ENCODE measurements at regions not wholly inside any gene's neighbourhood (a gene's known extent, or its start where the extent isn't known, plus 50 kb on each side); places are given as distances from the start of the nearest gene placed in this dataset.
"Not testable (repeated sequence)": the region's sequence is repeated elsewhere in the genome, so short reads cannot be mapped to it uniquely, and the experiment has no call there.

DNA sequence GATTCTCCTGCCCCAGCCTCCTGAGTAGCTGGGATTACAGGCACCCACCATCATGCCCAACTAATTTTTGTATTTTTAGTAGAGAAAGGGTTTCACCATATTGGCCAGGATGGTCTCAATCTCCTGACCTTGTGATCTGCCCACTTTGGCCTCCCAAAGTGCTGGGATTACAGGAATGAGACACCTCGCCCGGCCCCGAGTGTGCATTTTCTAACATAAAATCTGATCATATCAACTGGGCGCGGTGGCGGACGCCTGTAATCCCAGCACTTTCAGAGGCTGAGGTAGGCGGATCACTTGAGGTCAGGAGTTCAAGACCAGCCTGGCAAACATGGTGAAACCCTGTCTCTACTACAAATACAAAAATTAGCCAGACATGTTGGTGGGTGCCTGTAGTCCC lies 745.5 kb upstream of the TPTE start:
- peaks cover 22% of the 10 kb centered on the region for H3K9me3 Mint-ChIP-seq
- CTCF ChIA-PET; H3K4me1 Mint-ChIP-seq (ENCODE audit: low read depth); H3K27me3 ChIP-seq (ENCODE audit: control insufficient read depth in 1 of 2, insufficient read depth in 2 of 2, low read length in 2 of 2); H3K27ac Mint-ChIP-seq; H3K27me3 Mint-ChIP-seq; DNase-seq; H3K4me3 Mint-ChIP-seq; H3K36me3 ChIP-seq (ENCODE audit: insufficient read depth, low read length); H3K36me3 Mint-ChIP-seq (ENCODE audit: low read depth); intact Hi-C loops (cut with DNase I, micrococcal nuclease); POLR2A ChIA-PET; H3K27ac ChIP-seq (ENCODE audit: low read depth in 1 of 2, low read length in 2 of 2); H3K4me3 ChIP-seq (ENCODE audit: low read length); ATAC-seq (ENCODE audit: poor library complexity); H3K4me1 ChIP-seq (ENCODE audit: insufficient read depth, low read length): not testable (repeated sequence)
- H3K9me3 ChIP-seq (ENCODE audit: control insufficient read depth in 1 of 2, insufficient read depth in 1 of 2, low read length in 2 of 2): peaks cover 31 to 39% of the 10 kb centered on the region in 2 experiments

DNA sequence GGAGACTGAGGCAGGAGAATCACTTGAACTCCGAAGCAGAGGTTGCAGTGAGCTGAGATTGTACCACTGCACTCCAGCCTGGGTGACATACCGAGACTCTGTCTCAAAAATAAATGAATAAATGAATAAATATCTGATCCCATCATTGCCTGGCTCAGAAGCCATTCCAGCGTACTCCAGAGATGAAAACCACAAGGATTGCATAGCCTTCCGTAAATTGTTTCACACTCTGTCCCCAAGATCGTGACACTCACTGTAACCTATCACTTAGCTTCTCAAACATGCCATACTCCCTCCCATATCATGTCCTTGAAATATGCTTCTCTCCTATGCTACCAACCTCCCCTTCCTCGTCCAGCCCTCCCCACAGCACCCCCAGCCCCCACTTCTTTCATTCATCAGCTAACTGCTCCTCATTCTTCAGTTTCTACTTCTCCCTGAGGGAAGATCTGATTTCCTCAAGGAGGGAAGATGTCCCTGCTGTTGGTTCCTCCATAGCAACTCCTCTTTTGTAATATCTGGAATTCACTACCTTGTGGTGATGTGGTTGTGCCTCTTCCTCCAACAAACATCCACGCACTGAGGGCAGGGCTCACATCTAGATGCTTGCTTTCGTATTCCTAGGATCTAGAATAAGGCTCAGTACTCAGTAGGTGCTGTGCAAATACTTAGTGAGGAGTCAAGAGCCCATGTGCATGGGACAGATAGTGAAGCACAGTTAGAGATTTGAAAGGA lies 744.9 kb upstream of the TPTE start:
- H3K4me1 Mint-ChIP-seq (ENCODE audit: low read depth); CTCF ChIA-PET; H3K27ac Mint-ChIP-seq; H3K4me3 ChIP-seq (ENCODE audit: low read length); H3K36me3 ChIP-seq (ENCODE audit: insufficient read depth, low read length); H3K36me3 Mint-ChIP-seq (ENCODE audit: low read depth); H3K27me3 ChIP-seq (ENCODE audit: control insufficient read depth in 1 of 2, insufficient read depth in 2 of 2, low read length in 2 of 2); ATAC-seq (ENCODE audit: poor library complexity); DNase-seq; POLR2A ChIA-PET; H3K4me3 Mint-ChIP-seq; H3K27ac ChIP-seq (ENCODE audit: low read depth in 1 of 2, low read length in 2 of 2); H3K4me1 ChIP-seq (ENCODE audit: insufficient read depth, low read length); H3K27me3 Mint-ChIP-seq; intact Hi-C loops (cut with DNase I, micrococcal nuclease): not testable (repeated sequence)
- H3K9me3 Mint-ChIP-seq: peaks cover 22% of the 10 kb centered on the region
- H3K9me3 ChIP-seq (ENCODE audit: control insufficient read depth in 1 of 2, insufficient read depth in 1 of 2, low read length in 2 of 2): peaks cover 31 to 37% of the 10 kb centered on the region in 2 experiments

DNA sequence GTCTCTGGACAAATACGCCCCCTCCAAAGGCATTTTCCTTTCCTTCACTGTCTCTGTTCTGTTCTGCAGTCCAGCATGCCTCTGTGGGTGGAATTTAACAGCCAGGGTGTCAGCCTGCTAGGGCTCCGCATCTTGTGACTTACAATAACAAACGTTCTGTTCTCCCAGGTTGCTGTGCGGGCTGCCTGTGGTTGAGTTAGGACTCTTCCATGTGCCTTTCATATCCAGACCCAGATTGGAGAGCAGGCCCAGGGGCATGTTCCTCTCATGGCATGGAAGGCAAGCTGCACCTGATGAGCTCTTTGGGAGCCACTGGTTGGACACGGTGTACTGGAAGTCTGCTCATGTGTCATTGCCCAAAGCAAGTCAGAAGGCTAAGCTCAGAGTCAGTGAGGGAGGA lies 742.8 kb upstream of the TPTE start:
- POLR2A ChIA-PET; intact Hi-C loops (cut with DNase I, micrococcal nuclease); H3K36me3 Mint-ChIP-seq (ENCODE audit: low read depth); H3K27me3 Mint-ChIP-seq; H3K27ac Mint-ChIP-seq; H3K27ac ChIP-seq (ENCODE audit: low read depth in 1 of 2, low read length in 2 of 2); ATAC-seq (ENCODE audit: poor library complexity); DNase-seq; H3K4me1 Mint-ChIP-seq (ENCODE audit: low read depth); H3K4me3 Mint-ChIP-seq; H3K27me3 ChIP-seq (ENCODE audit: control insufficient read depth in 1 of 2, insufficient read depth in 2 of 2, low read length in 2 of 2); H3K4me1 ChIP-seq (ENCODE audit: insufficient read depth, low read length); H3K36me3 ChIP-seq (ENCODE audit: insufficient read depth, low read length); H3K4me3 ChIP-seq (ENCODE audit: low read length); CTCF ChIA-PET: not testable (repeated sequence)
- peaks cover 25 to 26% of the 10 kb centered on the region in 2 experiments for H3K9me3 ChIP-seq (ENCODE audit: control insufficient read depth in 1 of 2, insufficient read depth in 1 of 2, low read length in 2 of 2)
- H3K9me3 Mint-ChIP-seq: peaks cover 32% of the 10 kb centered on the region

DNA sequence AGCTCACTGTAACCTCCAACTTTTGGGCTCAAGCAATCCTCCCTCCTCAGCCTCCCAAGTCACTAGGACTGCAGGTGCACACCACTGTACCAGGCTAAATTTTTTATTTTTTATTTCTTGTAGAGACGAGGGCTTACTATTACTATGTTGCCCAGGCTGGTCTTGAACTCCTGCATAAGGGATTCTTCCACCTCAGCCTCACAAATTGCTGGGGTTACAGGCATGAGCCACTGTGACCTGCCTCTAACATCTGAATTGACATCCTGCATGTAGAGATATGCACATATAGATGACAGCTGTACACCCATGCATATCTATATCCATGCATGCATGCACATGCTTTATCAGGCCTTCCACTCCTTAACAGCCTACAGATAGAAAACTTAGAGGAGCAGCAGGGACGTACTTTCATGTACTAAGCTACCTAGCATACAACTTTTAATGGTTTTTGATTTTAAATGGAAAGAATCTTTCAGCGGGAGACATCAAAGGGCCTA lies 740.9 kb upstream of the TPTE start:
- ATAC-seq (ENCODE audit: poor library complexity) (no peak), DNase-seq (no peak)
- Histone ChIP-seq H3K9me3 (ENCODE audit: control insufficient read depth in 1 of 2, insufficient read depth in 1 of 2, low read length in 2 of 2) (peaks cover 9 to 21% of the 10 kb centered on the region in 2 experiments), H3K4me1 (ENCODE audit: insufficient read depth, low read length) (no peaks in the 10 kb centered on the region), H3K27me3 (ENCODE audit: control insufficient read depth in 1 of 2, insufficient read depth in 2 of 2, low read length in 2 of 2) (no peaks in the 10 kb centered on the region), H3K36me3 (ENCODE audit: insufficient read depth, low read length) (no peaks in the 10 kb centered on the region), H3K4me3 (ENCODE audit: low read length) (no peak overlapping the region), H3K27ac (ENCODE audit: low read depth in 1 of 2, low read length in 2 of 2) (no peak overlapping the region)
- ChIA-PET CTCF (no interaction called here), POLR2A (no interaction called here)
- intact Hi-C loops (cut with DNase I, micrococcal nuclease): no loop called here
- TF ChIP-seq, protein P1, sequence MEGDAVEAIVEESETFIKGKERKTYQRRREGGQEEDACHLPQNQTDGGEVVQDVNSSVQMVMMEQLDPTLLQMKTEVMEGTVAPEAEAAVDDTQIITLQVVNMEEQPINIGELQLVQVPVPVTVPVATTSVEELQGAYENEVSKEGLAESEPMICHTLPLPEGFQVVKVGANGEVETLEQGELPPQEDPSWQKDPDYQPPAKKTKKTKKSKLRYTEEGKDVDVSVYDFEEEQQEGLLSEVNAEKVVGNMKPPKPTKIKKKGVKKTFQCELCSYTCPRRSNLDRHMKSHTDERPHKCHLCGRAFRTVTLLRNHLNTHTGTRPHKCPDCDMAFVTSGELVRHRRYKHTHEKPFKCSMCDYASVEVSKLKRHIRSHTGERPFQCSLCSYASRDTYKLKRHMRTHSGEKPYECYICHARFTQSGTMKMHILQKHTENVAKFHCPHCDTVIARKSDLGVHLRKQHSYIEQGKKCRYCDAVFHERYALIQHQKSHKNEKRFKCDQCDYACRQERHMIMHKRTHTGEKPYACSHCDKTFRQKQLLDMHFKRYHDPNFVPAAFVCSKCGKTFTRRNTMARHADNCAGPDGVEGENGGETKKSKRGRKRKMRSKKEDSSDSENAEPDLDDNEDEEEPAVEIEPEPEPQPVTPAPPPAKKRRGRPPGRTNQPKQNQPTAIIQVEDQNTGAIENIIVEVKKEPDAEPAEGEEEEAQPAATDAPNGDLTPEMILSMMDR (IDR thresholded peaks at IDR 0.05): no peak
- Mint-ChIP-seq H3K36me3 (ENCODE audit: low read depth) (no peaks in the 10 kb centered on the region), H3K27me3 (no peaks in the 10 kb centered on the region), H3K27ac (no peak overlapping the region), H3K4me1 (ENCODE audit: low read depth) (no peaks in the 10 kb centered on the region), H3K9me3 (peaks cover 36% of the 10 kb centered on the region), H3K4me3 (no peak overlapping the region)

DNA sequence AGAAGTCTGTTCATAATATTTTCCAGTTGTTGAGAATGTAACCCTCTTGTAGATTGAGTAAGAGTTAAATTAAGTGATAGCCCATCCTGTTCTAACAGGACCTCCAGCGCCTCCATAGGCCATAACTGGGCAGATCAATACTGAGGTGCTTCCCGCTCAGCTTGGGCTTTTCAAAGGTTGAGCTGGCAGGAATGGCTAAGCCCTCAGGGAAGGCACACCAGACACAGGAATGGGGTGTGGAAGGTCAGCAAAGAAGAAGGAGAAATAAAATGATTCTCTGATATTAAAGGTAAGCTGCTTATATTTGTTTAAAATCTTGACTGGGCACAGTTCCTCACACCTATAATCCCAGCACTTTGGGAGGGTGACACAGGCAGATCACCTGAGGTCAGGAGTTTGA lies 737.8 kb upstream of the TPTE start:
- peaks cover 37% of the 10 kb centered on the region for H3K9me3 Mint-ChIP-seq
- H3K27ac Mint-ChIP-seq; H3K27ac ChIP-seq (ENCODE audit: low read depth in 1 of 2, low read length in 2 of 2); DNase-seq; H3K4me1 ChIP-seq (ENCODE audit: insufficient read depth, low read length); H3K4me1 Mint-ChIP-seq (ENCODE audit: low read depth); intact Hi-C loops (cut with DNase I, micrococcal nuclease); H3K27me3 ChIP-seq (ENCODE audit: control insufficient read depth in 1 of 2, insufficient read depth in 2 of 2, low read length in 2 of 2); H3K4me3 ChIP-seq (ENCODE audit: low read length); H3K36me3 ChIP-seq (ENCODE audit: insufficient read depth, low read length); CTCF ChIA-PET; H3K4me3 Mint-ChIP-seq; H3K27me3 Mint-ChIP-seq; ATAC-seq (ENCODE audit: poor library complexity); H3K36me3 Mint-ChIP-seq (ENCODE audit: low read depth); POLR2A ChIA-PET: not testable (repeated sequence)
- H3K9me3 ChIP-seq (ENCODE audit: control insufficient read depth in 1 of 2, insufficient read depth in 1 of 2, low read length in 2 of 2): peaks cover 9 to 16% of the 10 kb centered on the region in 2 experiments

DNA sequence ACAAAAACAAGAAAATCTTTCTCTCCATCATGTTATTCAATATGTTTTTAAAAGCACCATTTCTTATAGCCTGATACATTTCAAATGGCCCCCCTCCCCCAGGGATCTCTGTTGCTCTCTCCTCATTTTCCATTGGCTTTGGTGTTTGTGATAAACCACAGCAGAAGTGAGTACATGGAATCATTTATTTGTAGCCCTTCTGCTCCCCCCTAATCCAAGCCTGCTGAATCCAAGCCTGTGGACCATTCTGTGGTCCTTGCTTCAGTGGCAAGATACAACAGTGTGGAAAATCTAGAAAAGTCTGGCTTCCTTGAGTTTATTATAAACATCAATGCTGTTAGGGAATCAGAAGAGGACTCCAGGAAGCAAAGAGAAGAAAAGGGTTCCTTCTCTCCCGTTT lies 737.2 kb upstream of the TPTE start:
- H3K4me1 Mint-ChIP-seq (ENCODE audit: low read depth); H3K27me3 ChIP-seq (ENCODE audit: control insufficient read depth in 1 of 2, insufficient read depth in 2 of 2, low read length in 2 of 2); H3K4me3 Mint-ChIP-seq; H3K36me3 ChIP-seq (ENCODE audit: insufficient read depth, low read length); H3K4me1 ChIP-seq (ENCODE audit: insufficient read depth, low read length); H3K27me3 Mint-ChIP-seq; ATAC-seq (ENCODE audit: poor library complexity); CTCF ChIA-PET; DNase-seq; H3K4me3 ChIP-seq (ENCODE audit: low read length); H3K27ac ChIP-seq (ENCODE audit: low read depth in 1 of 2, low read length in 2 of 2); POLR2A ChIA-PET; H3K27ac Mint-ChIP-seq; H3K36me3 Mint-ChIP-seq (ENCODE audit: low read depth); intact Hi-C loops (cut with DNase I, micrococcal nuclease): not testable (repeated sequence)
- peaks cover 12 to 14% of the 10 kb centered on the region in 2 experiments for H3K9me3 ChIP-seq (ENCODE audit: control insufficient read depth in 1 of 2, insufficient read depth in 1 of 2, low read length in 2 of 2)
- peaks cover 39% of the 10 kb centered on the region for H3K9me3 Mint-ChIP-seq
